Right atrium auricular region (tissue), 2 donors: ENCODE measurements at regions not wholly inside any gene's neighbourhood (a gene's known extent, or its start where the extent isn't known, plus 50 kb on each side); places are given as distances from the start of the nearest gene placed in this dataset.

Experiments
- DNase-seq: peaks from one replicate; pipeline ENCODE4 v3.0.0-alpha.2; 2019; ENCODE audit warnings: low spot score
- H3K27ac ChIP-seq, 2 donors: fragments of 200-600 bp; sonication (generic); 1 replicate in 1 of 2; 2 replicates in 1 of 2; pipeline ENCODE4 v1.5.1; 2016 to 2019
- H3K27me3 ChIP-seq, 2 donors: fragments of 200-600 bp; sonication (generic); one replicate each; pipeline versions ENCODE4 v1.5.1 to v1.6.0; 2017 to 2019
- H3K36me3 ChIP-seq: fragments of 200-600 bp; sonication (generic); one replicate; pipeline ENCODE4 v1.5.1; 2016
- H3K4me1 ChIP-seq, 2 donors: fragments of 200-600 bp; sonication (generic); one replicate each; pipeline versions ENCODE4 v1.5.1 to v1.6.0; 2017 to 2019
- H3K4me3 ChIP-seq, 2 donors: fragments of 200-600 bp; sonication (generic); 1 replicate in 1 of 2; 2 replicates in 1 of 2; pipeline ENCODE4 v1.5.1; 2017 to 2019; ENCODE audit warnings: mild to moderate bottlenecking in 1 of 2, moderate library complexity in 1 of 2
- H3K9me3 ChIP-seq, 2 donors: fragments of 200-600 bp; sonication (generic); one replicate each; pipeline ENCODE4 v1.5.1; 2019
- TF ChIP-seq, protein P1 (sequence below), 2 donors: fragments of 200-600 bp; sonication (generic); IDR thresholded peaks; one replicate each; pipeline ENCODE4 v1.5.1; 2019; ENCODE audit warnings: antibody characterized with exemption in 2 of 2

DNA sequence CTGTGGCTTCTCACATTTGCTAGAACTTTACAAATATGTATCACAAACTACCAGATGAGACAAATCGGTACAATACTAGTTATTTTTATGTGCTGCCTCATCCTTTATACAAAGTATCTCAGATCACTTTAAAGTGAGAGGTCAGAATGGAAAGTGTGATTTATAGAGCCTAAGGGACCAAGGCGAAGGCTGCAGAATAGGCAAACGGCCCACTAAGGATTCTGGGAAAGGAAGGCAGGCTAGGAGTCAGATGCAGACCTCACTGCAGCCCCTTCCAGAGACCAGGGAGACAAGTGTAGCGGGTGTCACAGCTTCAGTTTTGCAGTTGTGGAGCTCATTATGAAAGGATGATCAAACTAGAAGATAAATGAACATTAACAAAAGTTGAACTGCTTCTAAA lies 190.6 kb downstream of the HIBADH start:
- DNase-seq = no peak
- TF ChIP-seq, protein P1, sequence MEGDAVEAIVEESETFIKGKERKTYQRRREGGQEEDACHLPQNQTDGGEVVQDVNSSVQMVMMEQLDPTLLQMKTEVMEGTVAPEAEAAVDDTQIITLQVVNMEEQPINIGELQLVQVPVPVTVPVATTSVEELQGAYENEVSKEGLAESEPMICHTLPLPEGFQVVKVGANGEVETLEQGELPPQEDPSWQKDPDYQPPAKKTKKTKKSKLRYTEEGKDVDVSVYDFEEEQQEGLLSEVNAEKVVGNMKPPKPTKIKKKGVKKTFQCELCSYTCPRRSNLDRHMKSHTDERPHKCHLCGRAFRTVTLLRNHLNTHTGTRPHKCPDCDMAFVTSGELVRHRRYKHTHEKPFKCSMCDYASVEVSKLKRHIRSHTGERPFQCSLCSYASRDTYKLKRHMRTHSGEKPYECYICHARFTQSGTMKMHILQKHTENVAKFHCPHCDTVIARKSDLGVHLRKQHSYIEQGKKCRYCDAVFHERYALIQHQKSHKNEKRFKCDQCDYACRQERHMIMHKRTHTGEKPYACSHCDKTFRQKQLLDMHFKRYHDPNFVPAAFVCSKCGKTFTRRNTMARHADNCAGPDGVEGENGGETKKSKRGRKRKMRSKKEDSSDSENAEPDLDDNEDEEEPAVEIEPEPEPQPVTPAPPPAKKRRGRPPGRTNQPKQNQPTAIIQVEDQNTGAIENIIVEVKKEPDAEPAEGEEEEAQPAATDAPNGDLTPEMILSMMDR (IDR thresholded peaks at IDR 0.05) = no peak
- no peak overlapping the region for H3K4me3 ChIP-seq
- no peaks in the 10 kb centered on the region for H3K36me3 ChIP-seq
- H3K4me1 ChIP-seq = no peaks in the 10 kb centered on the region
- no peak overlapping the region for H3K27ac ChIP-seq
- no peaks in the 10 kb centered on the region for H3K27me3 ChIP-seq
- no peaks in the 10 kb centered on the region for H3K9me3 ChIP-seq
